ENCODE measurements at regions not wholly inside any gene's neighbourhood (a gene's known extent, or its start where the extent isn't known, plus 50 kb on each side); places are given as distances from the start of the nearest gene placed in this dataset.
"Not testable (repeated sequence)": the region's sequence is repeated elsewhere in the genome, so short reads cannot be mapped to it uniquely, and the experiment has no call there.

DNA sequence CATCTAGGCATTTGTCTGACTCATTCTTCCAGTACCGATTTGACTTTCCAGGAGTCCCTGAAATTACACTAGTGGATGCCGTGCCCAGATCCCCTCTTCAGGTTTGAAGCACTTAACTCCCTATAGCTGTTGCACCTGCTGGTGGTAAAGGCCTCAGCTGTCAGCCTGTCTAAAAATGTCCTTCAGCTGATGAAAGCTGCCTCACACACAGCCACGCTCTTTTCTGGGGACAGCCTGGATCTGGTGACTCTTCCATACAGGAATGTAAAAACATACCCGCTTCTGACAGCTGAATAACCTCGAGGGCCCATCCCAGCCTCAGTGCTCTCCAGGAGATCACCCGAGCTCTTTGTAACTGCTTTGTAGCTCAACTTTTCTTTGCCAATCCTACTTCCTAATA is 534.1 kb upstream of the GRM7 start:
- Histone ChIP-seq H3K4me1 (no peaks in the 10 kb centered on the region), H3K27ac (no peak overlapping the region), H3K36me3 (no peaks in the 10 kb centered on the region), H3K4me3 (no peak overlapping the region), H3K9me3 (peaks cover 0 to 9% (median 0%) of the 10 kb centered on the region in 4 donors), H3K27me3 (no peaks in the 10 kb centered on the region)
- WGBS, 2 donors = 59 to 63% methylated on average over 6 of the region's 6 CpGs
- TF ChIP-seq, protein P1, sequence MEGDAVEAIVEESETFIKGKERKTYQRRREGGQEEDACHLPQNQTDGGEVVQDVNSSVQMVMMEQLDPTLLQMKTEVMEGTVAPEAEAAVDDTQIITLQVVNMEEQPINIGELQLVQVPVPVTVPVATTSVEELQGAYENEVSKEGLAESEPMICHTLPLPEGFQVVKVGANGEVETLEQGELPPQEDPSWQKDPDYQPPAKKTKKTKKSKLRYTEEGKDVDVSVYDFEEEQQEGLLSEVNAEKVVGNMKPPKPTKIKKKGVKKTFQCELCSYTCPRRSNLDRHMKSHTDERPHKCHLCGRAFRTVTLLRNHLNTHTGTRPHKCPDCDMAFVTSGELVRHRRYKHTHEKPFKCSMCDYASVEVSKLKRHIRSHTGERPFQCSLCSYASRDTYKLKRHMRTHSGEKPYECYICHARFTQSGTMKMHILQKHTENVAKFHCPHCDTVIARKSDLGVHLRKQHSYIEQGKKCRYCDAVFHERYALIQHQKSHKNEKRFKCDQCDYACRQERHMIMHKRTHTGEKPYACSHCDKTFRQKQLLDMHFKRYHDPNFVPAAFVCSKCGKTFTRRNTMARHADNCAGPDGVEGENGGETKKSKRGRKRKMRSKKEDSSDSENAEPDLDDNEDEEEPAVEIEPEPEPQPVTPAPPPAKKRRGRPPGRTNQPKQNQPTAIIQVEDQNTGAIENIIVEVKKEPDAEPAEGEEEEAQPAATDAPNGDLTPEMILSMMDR (IDR thresholded peaks at IDR 0.05) = no peak
- TF ChIP-seq EP300 (IDR thresholded peaks at IDR 0.05) = no peak
- no peak for TF ChIP-seq POLR2A (IDR thresholded peaks at IDR 0.05)
- DNase-seq (ENCODE audit: low spot score in 2 of 2) = no peak

DNA sequence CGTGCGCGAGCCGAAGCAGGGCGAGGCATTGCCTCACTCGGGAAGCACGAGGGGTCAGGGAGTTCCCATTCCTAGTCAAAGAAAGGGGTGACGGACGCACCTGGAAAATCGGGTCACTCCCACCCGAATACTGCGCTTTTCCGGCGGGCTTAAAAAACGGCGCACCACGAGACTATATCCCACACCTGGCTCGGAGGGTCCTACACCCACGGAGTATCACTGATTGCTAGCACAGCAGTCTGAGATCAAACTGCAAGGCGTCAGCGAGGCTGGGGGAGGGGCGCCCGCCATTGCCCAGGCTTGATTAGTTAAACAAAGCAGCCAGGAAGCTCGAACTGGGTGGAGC is 520.0 kb upstream of the GRM7 start:
- not testable (repeated sequence) for H3K9me3 ChIP-seq; DNase-seq (ENCODE audit: low spot score in 2 of 2); H3K27ac ChIP-seq; H3K4me1 ChIP-seq; H3K27me3 ChIP-seq; H3K36me3 ChIP-seq; H3K4me3 ChIP-seq
- 92 to 94% methylated on average over 24 of the region's 24 CpGs for WGBS, 2 donors

DNA sequence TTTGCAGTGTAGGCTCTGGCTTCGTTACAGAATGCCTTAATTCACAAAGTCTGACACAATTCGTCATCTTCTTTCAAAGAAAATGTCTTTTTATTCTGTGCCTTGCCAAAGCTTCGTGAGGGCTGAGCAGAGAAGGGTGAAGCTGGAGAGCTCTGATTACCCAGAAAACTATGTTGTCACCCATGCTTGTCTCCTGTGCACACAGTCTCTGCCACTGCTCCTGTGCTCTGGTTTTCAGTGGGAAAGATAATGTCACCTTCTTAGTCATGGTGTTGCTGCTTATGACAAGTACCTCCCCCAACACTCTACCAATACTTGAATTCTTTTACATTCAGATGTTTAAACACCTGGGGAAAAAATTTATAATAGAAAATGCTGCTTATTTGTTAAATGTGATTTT is 509.2 kb upstream of the GRM7 start:
- Histone ChIP-seq H3K27ac (no peak overlapping the region), H3K9me3 (no peaks in the 10 kb centered on the region), H3K4me3 (no peak overlapping the region), H3K4me1 (no peaks in the 10 kb centered on the region), H3K27me3 (no peaks in the 10 kb centered on the region), H3K36me3 (no peaks in the 10 kb centered on the region)
- no peak for DNase-seq (ENCODE audit: low spot score in 2 of 2)
- 21 to 30% methylated on average over 3 of the region's 3 CpGs for WGBS, 2 donors
- TF ChIP-seq POLR2A (IDR thresholded peaks at IDR 0.05) (no peak), EP300 (IDR thresholded peaks at IDR 0.05) (no peak)
- TF ChIP-seq, protein P1 (IDR thresholded peaks at IDR 0.05) = no peak

DNA sequence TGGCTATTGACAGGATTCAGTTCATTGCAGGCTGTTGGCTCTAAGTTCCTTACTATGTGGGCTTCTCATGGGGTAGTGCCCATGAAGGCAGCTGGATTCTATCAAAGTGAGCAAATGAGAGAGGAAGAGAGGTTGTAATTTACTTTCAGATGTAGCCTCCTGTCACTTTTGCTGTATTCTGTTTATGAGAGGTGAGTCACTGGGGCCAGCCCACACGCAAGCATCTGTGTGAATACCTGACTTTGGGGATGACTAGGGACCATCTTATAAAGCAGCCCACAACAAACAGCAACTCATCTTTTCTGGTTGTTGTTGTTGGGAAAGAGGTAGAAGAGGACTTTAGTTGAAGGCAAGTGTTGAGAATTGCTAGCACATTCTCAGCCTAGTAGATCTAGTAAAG is 506.3 kb upstream of the GRM7 start:
- no peak for DNase-seq (ENCODE audit: low spot score in 2 of 2)
- no peaks in the 10 kb centered on the region for H3K27me3 ChIP-seq
- no peak overlapping the region for H3K4me3 ChIP-seq
- no peaks in the 10 kb centered on the region for H3K4me1 ChIP-seq
- TF ChIP-seq EP300 (IDR thresholded peaks at IDR 0.05) = no peak
- no peak for TF ChIP-seq POLR2A (IDR thresholded peaks at IDR 0.05)
- TF ChIP-seq, protein P1 (IDR thresholded peaks at IDR 0.05) = no peak
- H3K9me3 ChIP-seq = no peaks in the 10 kb centered on the region
- H3K36me3 ChIP-seq = no peaks in the 10 kb centered on the region
- no peak overlapping the region for H3K27ac ChIP-seq
- WGBS, 2 donors = 88 to 100% methylated on average over 1 of the region's 1 CpG

DNA sequence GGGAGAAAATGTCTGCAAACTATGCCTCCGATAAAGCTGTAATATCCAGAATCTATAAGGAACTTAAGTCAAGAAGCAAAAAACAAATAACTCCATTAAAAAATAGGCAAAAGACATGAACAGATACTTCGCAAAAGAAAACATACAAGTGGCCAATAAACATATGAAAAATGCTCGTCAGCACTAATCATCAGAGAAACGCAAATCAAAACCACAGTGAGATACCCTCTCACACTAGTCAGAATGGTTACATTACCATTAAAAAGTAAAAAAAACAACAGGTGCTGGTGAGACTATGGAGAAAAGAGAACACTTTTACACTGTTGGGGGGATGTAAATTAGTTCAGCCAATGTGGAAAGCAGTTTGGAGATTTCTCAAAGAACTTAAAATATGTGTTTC is 498.5 kb upstream of the GRM7 start:
- WGBS, 2 donors = 89 to 91% methylated on average over 4 of the region's 4 CpGs
- TF ChIP-seq POLR2A (IDR thresholded peaks at IDR 0.05) (no peak), EP300 (IDR thresholded peaks at IDR 0.05) (no peak)
- TF ChIP-seq, protein P1 (IDR thresholded peaks at IDR 0.05) = no peak
- H3K4me3 ChIP-seq = no peak overlapping the region

DNA sequence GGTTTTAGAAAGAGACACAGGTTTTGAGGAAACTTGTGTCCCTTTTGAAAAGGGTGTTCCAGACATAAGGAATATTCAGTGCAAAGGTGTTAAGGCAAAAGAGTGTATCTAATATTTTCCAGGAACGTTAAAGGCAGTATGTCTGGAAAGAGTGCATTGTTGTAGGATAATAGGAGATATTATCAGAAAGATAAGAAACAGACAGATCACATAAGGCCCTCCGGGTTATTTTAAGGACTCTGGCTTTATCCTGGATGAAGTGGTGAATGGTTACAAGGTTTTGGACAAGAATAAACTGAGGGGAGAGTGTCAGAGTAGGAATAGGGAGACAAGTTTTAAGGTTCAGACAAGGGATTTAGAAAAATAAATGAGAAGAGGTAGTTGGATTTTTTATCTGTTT is 493.7 kb upstream of the GRM7 start:
- no peak for DNase-seq (ENCODE audit: low spot score in 2 of 2)
- Histone ChIP-seq H3K27ac (no peak overlapping the region), H3K9me3 (peaks cover 0 to 4% (median 0%) of the 10 kb centered on the region in 4 donors), H3K4me3 (no peak overlapping the region), H3K36me3 (no peaks in the 10 kb centered on the region), H3K27me3 (no peaks in the 10 kb centered on the region), H3K4me1 (no peaks in the 10 kb centered on the region)
- WGBS, 2 donors = 80 to 82% methylated on average over 2 of the region's 2 CpGs
- no peak for TF ChIP-seq EP300 (IDR thresholded peaks at IDR 0.05)
- TF ChIP-seq POLR2A (IDR thresholded peaks at IDR 0.05) = no peak

More for the DNA sequence above, 498.5 kb upstream of the GRM7 start:
- H3K36me3 ChIP-seq = no peaks in the 10 kb centered on the region
- no peak for DNase-seq (ENCODE audit: low spot score in 2 of 2)
- H3K27me3 ChIP-seq = no peaks in the 10 kb centered on the region
- H3K9me3 ChIP-seq = peaks cover 0 to 6% (median 0%) of the 10 kb centered on the region in 4 donors
- H3K4me1 ChIP-seq = no peaks in the 10 kb centered on the region
- no peak overlapping the region for H3K27ac ChIP-seq
